ENCODE measurements at regions not wholly inside any gene's neighbourhood (a gene's known extent, or its start where the extent isn't known, plus 50 kb on each side); places are given as distances from the start of the nearest gene placed in this dataset.
"Not testable (repeated sequence)": the region's sequence is repeated elsewhere in the genome, so short reads cannot be mapped to it uniquely, and the experiment has no call there.

- BruUV-seq (replicated peaks) = no TSS peak
- Mint-ChIP-seq H3K36me3 (ENCODE audit: insufficient read depth, unreplicated experiment) (no peaks in the 10 kb centered on the region), H3K9me3 (ENCODE audit: unreplicated experiment) (peaks cover 7% of the 10 kb centered on the region), H3K4me3 (ENCODE audit: unreplicated experiment) (no peak overlapping the region), H3K27ac (ENCODE audit: low read depth, unreplicated experiment) (no peak overlapping the region), H3K4me1 (ENCODE audit: insufficient read depth, unreplicated experiment) (no peaks in the 10 kb centered on the region), H3K27me3 (ENCODE audit: insufficient read depth, unreplicated experiment) (peaks cover 9% of the 10 kb centered on the region)
- POLR2A ChIA-PET = no interaction called here
- CTCF ChIA-PET = no interaction called here
- DNase-seq (ENCODE audit: unreplicated experiment) = no peak
- TF ChIP-seq CTCF (IDR thresholded peaks at IDR 0.05; ENCODE audit: unreplicated experiment) = no peak
- intact Hi-C loops (cut with micrococcal nuclease) = no loop called here
Measured at GRCh38 chrX:56368962-56369361, 136.8 kb downstream of the KLF8 start.

- intact Hi-C loops (cut with micrococcal nuclease); H3K4me3 Mint-ChIP-seq (ENCODE audit: unreplicated experiment); BruUV-seq (replicated peaks); DNase-seq (ENCODE audit: unreplicated experiment); H3K9me3 Mint-ChIP-seq (ENCODE audit: unreplicated experiment); H3K27ac Mint-ChIP-seq (ENCODE audit: low read depth, unreplicated experiment); POLR2A ChIA-PET; H3K36me3 Mint-ChIP-seq (ENCODE audit: insufficient read depth, unreplicated experiment); H3K4me1 Mint-ChIP-seq (ENCODE audit: insufficient read depth, unreplicated experiment): not testable (repeated sequence)
- peaks cover 32% of the 10 kb centered on the region for H3K27me3 Mint-ChIP-seq (ENCODE audit: insufficient read depth, unreplicated experiment)
- CTCF ChIA-PET = interaction anchor here (0.6 kb wide), 1 partner anchor 206 kb away, joined by 3 read pairs; no protein-coding TSS in a partner anchor
Measured at GRCh38 chrX:56379984-56380780, 148.0 kb downstream of the KLF8 start.

GRCh38 chrX:56382278-56382677 lies 150.1 kb downstream of the KLF8 start:
- intact Hi-C loops (cut with micrococcal nuclease) = no loop called here
- Mint-ChIP-seq H3K36me3 (ENCODE audit: insufficient read depth, unreplicated experiment) (no peaks in the 10 kb centered on the region), H3K4me3 (ENCODE audit: unreplicated experiment) (no peak overlapping the region), H3K27ac (ENCODE audit: low read depth, unreplicated experiment) (no peak overlapping the region), H3K4me1 (ENCODE audit: insufficient read depth, unreplicated experiment) (no peaks in the 10 kb centered on the region), H3K9me3 (ENCODE audit: unreplicated experiment) (no peaks in the 10 kb centered on the region), H3K27me3 (ENCODE audit: insufficient read depth, unreplicated experiment) (peaks cover 46% of the 10 kb centered on the region)
- DNase-seq (ENCODE audit: unreplicated experiment) = no peak
- CTCF ChIA-PET = interaction anchor here (0.6 to 0.7 kb wide), 2 partner anchors 19 to 60 kb away, joined by 3 read pairs; no protein-coding TSS in a partner anchor
- no peak for TF ChIP-seq CTCF (IDR thresholded peaks at IDR 0.05; ENCODE audit: unreplicated experiment)
- no TSS peak for BruUV-seq (replicated peaks)
- POLR2A ChIA-PET = no interaction called here

GRCh38 chrX:56385336-56385735 lies 153.2 kb downstream of the KLF8 start:
- Mint-ChIP-seq H3K9me3 (ENCODE audit: unreplicated experiment) (no peaks in the 10 kb centered on the region), H3K4me3 (ENCODE audit: unreplicated experiment) (no peak overlapping the region), H3K27me3 (ENCODE audit: insufficient read depth, unreplicated experiment) (peaks cover 46% of the 10 kb centered on the region), H3K27ac (ENCODE audit: low read depth, unreplicated experiment) (no peak overlapping the region), H3K36me3 (ENCODE audit: insufficient read depth, unreplicated experiment) (no peaks in the 10 kb centered on the region), H3K4me1 (ENCODE audit: insufficient read depth, unreplicated experiment) (no peaks in the 10 kb centered on the region)
- no peak for DNase-seq (ENCODE audit: unreplicated experiment)
- CTCF ChIA-PET = no interaction called here
- TF ChIP-seq CTCF (IDR thresholded peaks at IDR 0.05; ENCODE audit: unreplicated experiment) = no peak
- POLR2A ChIA-PET = no interaction called here
- BruUV-seq (replicated peaks) = no TSS peak
- intact Hi-C loops (cut with micrococcal nuclease) = no loop called here

Data from MCF 10A (cell line).